ENCODE measurements at regions not wholly inside any gene's neighbourhood (a gene's known extent, or its start where the extent isn't known, plus 50 kb on each side); places are given as distances from the start of the nearest gene placed in this dataset.

DNA sequence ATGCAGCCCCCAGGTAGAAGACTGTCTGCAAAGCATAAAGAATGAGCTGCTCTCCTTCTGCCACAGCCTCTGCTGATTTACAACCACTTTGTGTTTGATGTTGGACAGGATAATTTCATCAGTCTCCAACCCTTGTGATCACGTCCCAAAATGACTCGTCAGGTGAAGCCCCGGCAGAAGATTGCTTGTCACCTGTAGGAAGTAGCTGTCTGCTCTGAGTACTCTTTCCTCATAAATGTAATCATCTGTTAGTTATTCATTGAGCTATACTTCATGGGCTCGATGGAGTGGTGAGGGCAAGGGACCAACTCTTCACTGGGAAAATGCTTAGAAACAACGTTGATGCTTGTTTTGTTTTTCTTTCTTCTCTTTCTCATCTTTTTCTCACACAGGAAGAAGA lies 290.9 kb upstream of the SP8 start:
- DNase-seq (ENCODE audit: insufficient read length, low spot score), result no peak
- FAIRE-seq, result no peak

DNA sequence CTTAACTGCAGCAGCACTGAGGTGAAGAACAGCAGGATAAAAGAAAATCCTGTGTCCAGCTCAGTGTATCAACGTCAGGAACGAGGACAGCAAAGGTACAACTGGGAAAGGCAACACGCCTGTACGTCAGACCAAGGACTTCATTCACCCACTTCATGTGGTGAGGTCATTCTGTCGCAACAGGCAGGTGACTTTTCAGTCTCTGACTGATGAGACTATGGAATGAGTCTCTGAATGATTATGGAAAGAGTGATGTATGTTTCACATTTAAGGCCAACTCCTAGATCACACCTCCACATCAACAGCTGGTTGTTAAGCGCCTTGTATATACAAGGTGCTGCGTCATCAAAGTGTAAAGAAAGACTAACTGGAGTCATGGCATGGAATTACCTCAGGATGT lies 297.6 kb upstream of the SP8 start:
- FAIRE-seq (no peak), DNase-seq (ENCODE audit: insufficient read length, low spot score) (no peak)

DNA sequence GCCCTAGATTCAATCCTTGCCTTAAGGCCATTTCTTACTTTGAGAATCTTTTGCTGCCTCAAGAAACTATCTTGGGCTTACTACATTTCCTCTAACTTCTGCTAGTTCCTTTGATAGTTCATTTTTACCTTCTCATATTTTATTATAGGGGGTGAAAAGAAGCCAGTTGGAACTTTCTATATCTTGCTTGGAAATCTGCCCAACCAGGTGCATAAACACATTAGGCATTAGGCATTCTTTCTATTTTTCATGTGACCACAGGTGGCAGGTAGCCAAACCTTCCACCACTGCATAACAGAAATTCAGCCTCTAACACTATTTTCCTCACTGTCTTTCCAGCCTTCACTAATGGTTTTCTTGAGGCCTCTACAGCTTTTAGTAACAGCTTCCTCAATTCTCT lies 300.0 kb upstream of the SP8 start:
- FAIRE-seq, result no peak
- DNase-seq (ENCODE audit: insufficient read length, low spot score), result no peak

DNA sequence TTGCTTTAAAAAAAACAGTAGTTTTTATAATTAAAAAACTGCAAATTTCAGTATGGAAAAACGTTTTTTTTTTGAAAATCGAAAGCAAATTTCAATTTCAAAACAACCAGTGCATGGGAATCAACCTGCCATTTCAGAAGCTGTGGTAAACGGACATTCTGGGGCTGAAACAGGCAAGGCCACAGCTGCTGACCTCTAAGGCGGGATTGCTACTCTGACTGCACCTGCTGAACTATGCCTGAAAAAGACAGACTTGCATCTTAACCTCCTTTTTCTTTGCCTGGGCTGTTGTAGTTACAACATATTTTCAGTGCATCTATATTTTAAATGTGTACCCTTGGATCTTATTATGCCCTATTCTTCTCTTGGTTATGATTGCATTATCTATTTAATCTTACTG lies 303.0 kb upstream of the SP8 start:
- FAIRE-seq, result no peak
- DNase-seq (ENCODE audit: insufficient read length, low spot score), result no peak

DNA sequence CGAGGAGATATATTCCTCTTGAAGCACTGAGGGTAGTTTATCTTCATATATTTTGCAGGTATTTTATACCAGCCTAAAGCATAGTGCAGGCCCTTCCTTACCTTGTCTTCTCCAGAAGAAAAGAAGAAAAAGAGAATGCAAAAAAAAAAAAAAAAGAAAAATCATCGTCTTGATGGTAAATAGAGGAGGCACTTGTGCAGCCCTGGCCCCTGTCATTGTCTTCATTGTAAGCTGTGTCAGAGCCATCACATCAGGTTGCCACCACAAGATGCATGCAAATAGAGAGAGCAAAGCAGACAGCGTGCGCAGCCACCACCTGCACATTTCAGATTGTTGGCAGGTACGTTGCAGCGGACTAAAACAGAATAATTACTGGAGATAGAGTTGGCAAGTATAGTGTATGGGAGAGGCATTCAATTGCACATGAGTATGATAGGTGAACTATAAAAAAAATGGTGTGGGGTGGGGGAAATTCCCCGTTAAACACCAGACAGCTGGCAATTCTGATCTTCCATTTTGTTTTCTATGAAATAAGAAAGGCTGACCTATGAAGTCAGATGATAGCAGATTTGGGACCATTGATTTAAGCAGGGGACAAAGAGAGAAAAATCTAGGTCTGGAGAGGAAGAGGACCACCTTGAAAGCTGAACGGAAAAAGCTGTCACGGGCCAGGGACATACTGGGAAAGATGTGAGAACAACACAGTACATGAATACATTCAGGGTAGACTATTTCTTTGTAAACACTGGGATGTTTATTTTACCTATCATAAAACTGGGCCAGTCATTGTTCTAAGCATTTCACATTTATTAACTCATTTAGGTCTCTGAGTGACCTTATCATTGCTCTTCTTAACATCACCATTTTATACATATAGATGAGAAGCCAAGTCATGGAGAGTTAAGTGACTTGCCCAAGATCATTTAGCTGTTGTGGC lies 306.3 kb upstream of the SP8 start:
- DNase-seq (ENCODE audit: insufficient read length, low spot score) (no peak), FAIRE-seq (no peak)

DNA sequence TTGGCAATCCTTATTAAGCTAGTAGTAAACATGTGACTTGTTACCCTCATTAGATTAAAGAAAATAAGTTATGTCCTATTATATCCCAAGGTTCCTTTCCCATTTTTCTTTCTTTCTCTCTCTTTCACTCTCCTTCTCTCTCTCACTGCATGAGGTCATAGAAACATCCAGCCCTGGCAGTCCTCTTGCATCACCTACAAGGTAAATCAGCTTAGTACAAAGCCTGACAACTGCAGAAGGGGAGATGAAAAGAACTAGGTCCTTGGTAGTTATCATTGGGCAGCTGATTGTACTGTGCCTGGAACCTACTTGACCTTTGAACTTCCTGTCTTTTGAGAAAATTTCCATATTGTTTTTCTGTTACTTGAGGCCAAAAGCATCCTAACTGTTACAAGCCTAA lies 307.9 kb upstream of the SP8 start:
- no peak for DNase-seq (ENCODE audit: insufficient read length, low spot score)
- FAIRE-seq, result no peak

DNA sequence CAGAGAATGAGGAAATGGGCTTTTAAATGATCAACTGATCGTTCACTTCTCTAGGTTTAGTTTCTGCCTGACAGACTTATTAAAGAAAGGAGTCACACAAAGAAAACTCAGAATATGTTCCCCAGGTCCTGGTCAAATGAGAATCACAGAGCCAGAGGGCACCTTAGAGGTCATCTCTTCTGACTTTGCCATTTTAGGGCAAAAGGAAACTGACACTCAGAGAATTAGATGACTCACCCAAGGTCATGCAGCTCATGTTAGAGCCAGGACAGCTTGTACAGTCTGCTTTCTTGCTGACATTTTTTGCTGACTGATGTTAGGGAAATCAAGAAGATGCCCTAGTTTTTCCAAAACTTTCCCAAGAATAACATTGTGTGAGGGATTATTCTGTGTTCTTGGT lies 312.7 kb upstream of the SP8 start:
- no peak for FAIRE-seq

DNA sequence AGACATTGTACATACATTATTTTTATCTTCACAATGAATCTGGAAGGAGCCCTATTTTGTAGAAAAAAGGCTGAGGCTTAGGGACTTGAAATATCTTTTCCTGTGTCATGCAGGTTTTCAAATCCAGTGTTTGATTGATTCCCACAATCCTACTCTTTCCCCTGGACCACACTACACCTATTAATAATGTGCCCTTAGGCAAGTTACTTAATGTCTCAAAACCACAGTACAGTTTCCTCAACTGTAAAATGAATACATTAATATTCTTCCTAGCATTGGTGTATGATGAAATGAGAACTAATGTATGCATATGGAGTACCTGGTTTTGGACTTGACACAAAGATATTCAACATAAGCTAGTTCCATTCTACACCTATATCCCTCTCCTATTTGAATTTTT lies 313.3 kb upstream of the SP8 start:
- DNase-seq (ENCODE audit: insufficient read length, low spot score) (no peak), FAIRE-seq (no peak)

More for the DNA sequence above, 312.7 kb upstream of the SP8 start:
- DNase-seq (ENCODE audit: insufficient read length, low spot score), result no peak

DNA sequence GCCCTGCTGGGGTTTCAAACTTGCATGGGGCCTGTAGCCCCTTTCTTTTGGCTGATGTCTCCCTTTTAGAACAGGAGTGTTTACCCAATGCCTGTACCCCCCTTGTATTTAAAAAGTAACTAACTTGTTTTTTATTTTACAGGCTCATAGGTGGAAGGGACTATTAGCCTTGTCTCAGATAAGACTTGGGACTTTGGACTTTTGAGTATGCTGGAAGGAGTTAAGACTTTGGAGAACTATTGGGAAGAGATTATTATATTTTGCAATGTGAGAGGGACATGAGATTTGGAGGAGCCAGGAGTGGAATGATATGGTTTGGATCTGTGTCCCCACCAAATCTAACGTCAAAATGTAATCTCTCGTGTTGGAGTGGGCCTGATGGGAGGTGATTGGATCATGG lies 314.9 kb upstream of the SP8 start:
- DNase-seq (ENCODE audit: insufficient read length, low spot score) (no peak), FAIRE-seq (no peak)

DNA sequence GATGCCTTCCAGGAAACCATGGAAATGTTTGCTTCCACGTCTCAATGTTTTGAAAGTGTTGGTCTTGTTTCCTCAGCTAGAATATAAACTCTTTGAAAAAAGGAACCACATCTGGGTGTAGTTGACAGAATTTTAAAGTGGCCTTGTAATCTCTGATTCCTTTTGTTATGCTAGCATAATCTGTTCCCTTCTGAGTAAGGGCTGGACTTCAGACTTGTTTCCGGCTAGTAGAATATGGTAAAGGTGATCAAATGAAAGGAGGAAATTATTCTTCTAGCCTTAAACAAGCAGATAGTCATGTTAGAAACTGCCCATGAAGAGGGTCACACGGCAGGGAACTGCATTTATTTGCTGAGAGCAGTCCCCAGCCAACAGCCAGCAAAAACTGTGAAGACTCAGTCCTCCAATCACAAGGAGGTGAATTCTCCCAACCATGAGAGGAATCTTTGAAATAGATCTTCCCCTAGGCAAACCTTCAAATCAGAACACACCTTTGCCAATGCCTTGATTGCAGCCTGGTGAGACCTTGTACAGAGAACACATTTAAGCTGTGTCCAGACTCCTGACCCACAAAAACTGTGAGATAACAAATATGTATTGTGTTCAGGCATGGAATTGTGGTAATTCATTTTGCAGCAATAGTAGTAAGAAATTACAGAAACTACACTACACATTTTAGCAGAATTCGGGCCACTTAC lies 316.9 kb upstream of the SP8 start:
- no peak for DNase-seq (ENCODE audit: insufficient read length, low spot score)
- FAIRE-seq, result no peak

DNA sequence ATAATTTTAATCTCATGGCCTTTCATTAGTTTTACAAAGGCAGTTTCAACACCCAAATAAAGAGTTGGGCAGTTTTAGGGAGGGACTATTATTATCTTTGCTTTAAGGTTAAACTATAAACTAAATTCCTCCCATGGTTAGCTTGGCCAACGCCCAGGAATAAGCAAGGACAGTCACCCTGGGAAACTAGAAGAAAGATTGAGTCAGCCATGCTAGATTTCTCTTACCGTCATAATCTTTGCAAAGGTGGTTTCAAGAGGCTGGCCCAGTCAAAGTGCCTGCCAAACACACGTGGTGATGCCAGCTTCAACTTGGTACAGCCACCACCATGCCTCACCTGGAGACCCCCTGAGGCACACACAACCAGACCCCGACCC lies 317.4 kb upstream of the SP8 start:
- no peak for DNase-seq (ENCODE audit: insufficient read length, low spot score)
- FAIRE-seq, result no peak

DNA sequence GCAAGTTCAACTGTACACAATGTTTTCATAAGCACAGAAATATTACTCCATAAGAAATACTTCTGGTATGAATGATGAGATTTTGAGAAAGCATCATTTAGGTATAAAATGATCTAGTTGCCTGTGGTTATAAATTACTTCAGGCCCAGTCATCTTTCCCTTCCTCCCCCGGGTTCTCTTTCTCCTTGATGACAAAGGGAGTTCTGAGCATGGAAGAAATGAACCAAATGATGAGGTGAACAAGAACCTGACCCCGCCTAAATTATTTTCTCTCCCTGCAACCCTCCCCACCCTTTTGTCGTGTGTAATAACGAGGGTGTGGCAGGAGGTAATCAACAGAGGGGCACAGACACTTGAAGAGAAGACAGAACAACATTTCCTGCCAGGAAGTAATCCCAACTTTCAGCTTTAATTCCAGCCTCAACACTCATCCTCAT lies 319.6 kb upstream of the SP8 start:
- FAIRE-seq (no peak), DNase-seq (ENCODE audit: insufficient read length, low spot score) (no peak)

DNA sequence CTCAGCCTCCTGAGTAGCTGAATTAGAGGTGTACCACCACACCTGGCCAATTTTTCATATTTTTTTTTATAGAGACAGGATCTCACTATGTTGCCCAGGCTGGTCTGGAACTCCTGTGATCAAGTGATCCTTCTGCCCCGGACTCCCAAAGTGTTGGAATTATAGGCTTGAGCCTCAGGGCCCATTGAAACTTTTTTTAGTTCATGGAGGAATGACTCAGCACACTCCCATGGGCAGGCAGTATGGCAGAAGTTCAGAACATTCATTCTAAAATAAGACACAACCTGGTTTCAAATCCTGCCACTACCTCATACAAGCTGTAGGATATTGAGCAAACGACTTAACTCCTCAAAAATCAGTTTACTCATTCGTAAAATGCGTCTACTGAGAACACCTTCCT lies 320.4 kb upstream of the SP8 start:
- no peak for FAIRE-seq
- DNase-seq (ENCODE audit: insufficient read length, low spot score), result no peak

DNA sequence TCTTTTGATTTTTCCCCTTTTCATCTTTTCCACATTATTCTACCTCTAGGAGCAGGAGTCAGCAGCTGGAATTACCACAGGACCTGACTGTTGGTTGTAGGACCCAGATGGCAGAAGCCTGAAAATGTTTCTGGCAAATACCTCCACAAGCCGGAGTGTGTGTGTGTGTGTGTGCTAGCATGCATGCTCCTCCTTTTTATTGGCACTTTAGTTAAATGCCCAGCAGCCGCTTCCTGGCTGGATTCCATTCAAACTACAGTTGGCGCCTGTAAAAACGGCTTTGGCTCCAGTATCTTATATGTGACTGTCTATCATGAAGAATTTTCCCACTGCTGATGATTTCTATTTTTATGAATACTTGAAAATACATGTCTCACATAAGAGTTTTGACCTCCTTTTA lies 319.7 kb upstream of the SP4 start:
- DNase-seq (ENCODE audit: insufficient read length, low spot score) (no peak), FAIRE-seq (no peak)

DNA sequence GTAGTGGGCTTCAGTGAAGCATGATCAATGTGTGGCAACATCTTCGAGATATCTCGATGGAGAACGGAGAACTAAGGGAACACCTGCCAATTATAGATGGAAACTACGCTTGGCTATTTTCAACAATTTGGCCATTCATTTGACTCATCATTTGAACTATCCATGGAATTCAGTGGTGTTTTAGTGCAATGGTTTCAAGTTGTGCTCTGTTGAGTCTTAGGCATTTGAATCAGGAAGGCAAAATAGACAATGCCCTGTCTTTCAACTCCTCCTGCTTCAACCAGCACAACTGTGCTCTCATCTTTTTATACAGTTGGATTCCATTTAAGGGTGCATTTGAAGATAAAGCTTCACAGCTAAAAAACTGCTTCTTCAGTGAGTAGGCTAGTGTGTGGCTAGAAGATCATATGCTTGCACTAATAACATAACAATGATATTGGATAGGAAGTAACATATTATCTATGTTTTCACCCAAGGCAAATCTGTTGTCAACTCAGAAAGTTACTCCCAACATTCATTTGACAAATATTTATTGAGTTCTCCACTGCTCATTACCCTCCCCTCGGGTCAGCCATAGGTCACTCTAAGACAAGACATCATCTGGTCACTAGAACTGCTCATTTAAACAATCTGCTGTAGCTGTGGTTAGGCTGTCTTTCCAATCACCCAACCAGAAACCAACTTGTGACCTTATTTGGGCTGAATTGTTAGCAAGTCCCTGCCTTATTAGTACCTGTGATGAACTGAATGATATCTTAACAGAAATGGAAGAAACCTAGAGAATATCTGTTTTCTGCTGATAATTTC lies 314.1 kb upstream of the SP4 start:
- FAIRE-seq (no peak), DNase-seq (ENCODE audit: insufficient read length, low spot score) (no peak)

DNA sequence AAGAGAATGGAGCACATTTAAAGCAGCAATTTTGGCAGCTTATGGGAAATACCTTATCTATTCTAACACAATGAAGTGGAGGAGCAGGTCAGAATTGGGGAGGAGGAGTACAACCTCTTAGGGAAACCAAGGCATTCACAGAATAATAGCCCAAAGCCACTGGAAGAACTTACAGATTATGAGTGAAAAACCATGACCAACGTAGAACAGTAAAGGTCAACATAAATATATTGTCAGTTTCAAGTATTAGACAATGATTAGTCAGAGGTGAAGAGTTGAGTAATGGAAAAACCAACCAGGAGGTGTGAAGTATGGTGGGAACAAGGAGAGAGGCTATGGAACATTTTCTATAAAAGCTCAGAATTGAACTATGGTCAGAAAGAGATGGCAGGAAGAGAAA lies 304.3 kb upstream of the SP4 start:
- FAIRE-seq, result no peak
- DNase-seq (ENCODE audit: insufficient read length, low spot score), result no peak

DNA sequence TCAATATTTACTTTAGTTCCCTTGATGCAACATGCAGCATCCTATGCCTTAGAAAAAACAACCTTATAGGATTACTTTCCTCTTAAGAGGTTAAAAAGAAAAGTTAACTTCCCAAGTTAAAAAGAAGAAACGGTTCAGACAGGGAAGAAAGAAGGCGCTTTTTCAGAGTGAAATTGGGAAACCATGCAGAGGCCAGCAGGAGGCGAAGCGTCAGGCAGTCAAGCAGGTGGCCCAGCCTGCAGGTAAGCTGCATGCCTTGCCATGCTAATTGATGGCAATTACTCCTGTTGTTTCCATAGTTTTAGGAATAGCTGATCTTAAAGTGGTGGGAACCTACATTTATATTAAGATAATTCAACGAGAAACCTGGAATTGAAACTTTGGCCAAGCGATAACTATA lies 302.6 kb upstream of the SP4 start:
- DNase-seq (ENCODE audit: insufficient read length, low spot score) (no peak), FAIRE-seq (no peak)

DNA sequence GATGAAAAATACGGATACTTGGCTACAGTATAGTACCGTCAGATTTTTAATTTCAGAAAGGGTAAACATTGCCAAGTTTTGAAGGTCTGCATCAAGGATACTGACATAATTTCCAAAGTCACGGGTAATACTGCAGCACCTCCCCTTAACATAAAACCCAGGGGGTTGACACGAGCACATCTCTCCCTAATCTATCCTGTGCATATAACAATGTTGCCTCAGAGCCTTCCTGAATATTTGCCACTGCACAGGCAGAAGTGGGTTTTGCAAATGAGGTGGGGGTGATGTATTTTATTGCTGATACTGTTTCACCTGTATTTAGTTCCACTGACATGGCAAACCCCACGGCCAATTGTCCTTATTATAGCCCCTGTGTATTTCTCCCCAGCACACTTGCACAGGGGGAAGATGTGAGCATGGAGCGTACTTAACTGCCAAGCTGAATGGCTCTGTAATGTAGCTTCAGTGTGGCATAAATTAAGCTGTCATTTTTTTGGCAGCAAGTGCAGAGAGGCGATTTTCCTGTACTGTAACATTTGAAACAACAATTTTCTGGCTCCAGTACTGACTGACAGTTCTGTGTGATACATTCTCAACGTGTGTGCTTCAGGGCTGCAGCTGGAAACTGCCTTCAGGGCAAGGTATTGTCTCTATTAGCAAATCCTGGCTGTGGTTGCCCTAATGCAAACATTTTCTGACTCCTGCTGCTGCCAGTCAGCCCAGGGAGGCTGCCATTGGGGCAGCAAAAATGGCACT lies 299.6 kb upstream of the SP4 start:
- DNase-seq (ENCODE audit: insufficient read length, low spot score), result no peak
- FAIRE-seq, result no peak

DNA sequence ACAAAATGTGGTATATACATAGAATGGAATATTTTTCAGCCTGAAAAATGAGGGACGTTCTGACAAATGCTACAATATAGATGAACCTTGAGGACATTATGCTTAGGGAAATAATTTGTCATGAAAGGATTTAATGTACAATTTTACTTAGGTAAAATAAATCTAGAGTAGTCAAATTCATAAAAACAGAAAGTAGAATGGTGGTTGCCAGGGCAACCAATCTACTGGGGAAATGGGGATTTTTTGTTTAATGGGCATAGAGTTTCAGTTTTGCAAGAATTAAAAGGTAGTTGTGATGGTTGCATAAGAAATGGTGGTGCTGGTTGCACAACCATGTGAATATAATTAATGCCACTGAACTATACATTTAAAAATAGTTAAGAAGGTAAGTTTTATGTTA lies 296.0 kb upstream of the SP4 start:
- DNase-seq (ENCODE audit: insufficient read length, low spot score), result no peak

DNA sequence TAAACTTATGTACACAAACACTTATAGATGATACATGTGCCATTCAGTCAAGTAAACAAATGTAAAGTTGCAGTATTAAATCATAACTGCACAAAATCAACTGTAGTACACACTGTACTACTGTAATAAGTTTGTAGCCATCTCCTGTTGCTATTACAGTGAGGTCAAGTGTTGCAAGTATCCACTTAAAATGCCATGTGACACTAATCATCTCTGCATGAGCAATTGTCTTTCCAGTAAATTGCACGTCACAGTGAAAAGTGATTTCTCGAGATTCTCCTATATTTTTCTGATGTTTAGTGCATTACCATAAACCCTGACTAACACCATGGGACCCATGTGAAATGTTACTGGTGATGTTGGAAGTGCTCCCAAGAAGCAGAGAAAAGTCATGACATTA lies 293.3 kb upstream of the SP4 start:
- no peak for DNase-seq (ENCODE audit: insufficient read length, low spot score)
- no peak for FAIRE-seq

More for the DNA sequence above, 296.0 kb upstream of the SP4 start:
- FAIRE-seq, result no peak

DNA sequence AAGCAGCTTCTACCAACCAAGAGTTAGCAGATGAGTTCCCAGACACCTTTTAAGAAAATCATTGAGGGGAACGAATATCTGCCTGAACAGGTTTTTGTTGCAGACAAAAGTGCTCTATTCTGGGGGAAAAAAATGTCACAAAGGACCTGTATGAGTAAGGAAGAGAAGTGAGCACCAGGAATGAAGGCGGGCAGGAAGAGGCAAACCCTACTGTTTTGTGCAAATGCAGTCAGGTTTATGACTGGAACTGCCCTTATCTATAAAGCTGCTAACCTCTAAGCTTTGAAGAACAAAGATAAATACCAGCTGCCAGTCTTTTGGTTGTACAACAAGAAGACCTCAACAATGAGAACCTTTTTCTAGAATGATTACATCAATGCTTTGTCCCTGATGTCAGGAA lies 292.4 kb upstream of the SP4 start:
- FAIRE-seq, result no peak

More for the DNA sequence above, 292.4 kb upstream of the SP4 start:
- DNase-seq (ENCODE audit: insufficient read length, low spot score), result no peak

All from HTR-8/SVneo (cell line).